ENCODE measurements at regions not wholly inside any gene's neighbourhood (a gene's known extent, or its start where the extent isn't known, plus 50 kb on each side); places are given as distances from the start of the nearest gene placed in this dataset.

DNA sequence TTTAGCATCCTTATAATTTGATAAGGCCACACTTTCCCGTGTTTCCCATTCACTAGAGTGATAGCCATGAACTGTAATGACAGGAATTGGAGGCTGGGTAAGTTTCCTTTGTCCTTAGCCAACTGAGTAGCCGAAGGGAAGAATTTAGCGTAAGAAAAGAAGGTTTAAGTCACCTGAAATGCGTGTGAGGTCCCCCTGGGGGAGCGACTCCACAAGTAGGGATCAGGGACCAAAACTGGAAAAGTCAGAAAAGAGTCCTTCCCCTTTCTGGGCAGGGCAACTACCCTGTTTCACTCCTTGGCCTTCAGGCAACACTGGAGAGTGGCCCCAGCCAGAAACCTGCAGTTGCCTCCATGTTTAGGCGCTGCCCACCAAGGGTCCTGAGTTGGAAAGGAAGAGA lies 81.6 kb upstream of the MED14 start:
- no peak for DNase-seq (ENCODE audit: low spot score)
- no peak overlapping the region for H3K27ac ChIP-seq
- TF ChIP-seq, protein P1, sequence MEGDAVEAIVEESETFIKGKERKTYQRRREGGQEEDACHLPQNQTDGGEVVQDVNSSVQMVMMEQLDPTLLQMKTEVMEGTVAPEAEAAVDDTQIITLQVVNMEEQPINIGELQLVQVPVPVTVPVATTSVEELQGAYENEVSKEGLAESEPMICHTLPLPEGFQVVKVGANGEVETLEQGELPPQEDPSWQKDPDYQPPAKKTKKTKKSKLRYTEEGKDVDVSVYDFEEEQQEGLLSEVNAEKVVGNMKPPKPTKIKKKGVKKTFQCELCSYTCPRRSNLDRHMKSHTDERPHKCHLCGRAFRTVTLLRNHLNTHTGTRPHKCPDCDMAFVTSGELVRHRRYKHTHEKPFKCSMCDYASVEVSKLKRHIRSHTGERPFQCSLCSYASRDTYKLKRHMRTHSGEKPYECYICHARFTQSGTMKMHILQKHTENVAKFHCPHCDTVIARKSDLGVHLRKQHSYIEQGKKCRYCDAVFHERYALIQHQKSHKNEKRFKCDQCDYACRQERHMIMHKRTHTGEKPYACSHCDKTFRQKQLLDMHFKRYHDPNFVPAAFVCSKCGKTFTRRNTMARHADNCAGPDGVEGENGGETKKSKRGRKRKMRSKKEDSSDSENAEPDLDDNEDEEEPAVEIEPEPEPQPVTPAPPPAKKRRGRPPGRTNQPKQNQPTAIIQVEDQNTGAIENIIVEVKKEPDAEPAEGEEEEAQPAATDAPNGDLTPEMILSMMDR (IDR thresholded peaks at IDR 0.05), result no peak
- no peak overlapping the region for H3K4me3 ChIP-seq

DNA sequence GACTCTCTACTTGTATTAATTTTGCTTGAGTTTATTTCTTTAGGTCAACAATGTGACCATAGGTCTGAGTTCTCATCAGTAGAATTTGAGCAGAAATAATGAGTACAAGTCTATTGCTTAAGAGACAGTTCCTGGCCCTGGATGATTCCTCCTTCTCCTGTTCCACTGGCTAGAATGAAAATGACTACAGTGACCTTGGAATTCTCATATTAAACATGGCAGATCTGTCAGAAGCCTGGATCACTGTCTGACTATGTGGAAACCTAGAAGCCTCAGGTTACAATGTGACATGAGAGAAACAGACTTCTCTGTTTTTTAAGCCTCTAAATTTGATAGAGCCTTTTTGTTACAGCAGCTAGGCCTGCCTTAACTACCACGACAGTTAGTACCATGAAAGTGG lies 82.9 kb upstream of the MED14 start:
- TF ChIP-seq, protein P1 (IDR thresholded peaks at IDR 0.05), result no peak
- no peak overlapping the region for H3K27ac ChIP-seq
- no peak overlapping the region for H3K4me3 ChIP-seq
- no peak for DNase-seq (ENCODE audit: low spot score)

DNA sequence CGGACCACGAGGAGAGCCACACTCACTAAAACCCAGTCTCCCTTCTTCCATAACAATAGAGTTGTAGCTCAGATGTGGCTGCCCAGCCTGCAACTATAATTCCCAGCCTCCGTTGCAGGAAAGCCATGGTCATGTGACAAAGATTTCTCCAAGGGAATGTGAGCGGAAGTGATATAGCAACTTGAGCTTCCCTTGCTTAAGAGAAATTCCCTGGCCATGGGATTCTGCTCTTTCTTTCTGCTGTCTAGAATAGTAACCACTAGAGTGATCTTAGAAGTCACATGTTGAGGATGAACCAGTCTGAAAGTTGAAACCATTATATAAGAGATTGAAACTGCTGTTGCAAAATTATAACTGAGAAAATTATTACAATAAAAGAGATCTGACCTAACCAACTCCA lies 86.4 kb upstream of the MED14 start:
- TF ChIP-seq, protein P1 (IDR thresholded peaks at IDR 0.05), result no peak
- H3K4me3 ChIP-seq, result no peak overlapping the region
- DNase-seq (ENCODE audit: low spot score), result no peak
- no peak overlapping the region for H3K27ac ChIP-seq

DNA sequence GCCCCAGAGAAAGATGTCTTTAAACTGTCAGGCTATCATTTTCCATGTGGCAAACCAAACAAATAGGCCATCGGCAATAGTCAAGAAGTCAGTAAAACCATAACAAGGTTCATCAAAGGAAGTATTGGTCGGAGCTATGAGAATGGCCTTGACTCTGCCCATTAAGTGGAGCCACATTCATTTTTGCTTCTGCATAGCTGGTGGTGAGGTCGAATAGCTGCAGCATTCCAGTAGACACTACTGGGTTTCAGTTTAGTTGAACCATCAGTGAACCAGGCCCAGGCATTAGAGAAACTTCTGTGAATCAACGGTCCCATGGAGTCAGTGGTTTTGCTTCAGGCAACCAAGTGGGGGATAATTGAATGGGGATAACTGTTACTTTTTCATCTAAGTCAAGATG lies 92.0 kb upstream of the MED14 start:
- no peak for DNase-seq (ENCODE audit: low spot score)
- TF ChIP-seq, protein P1 (IDR thresholded peaks at IDR 0.05), result no peak
- H3K27ac ChIP-seq, result no peak overlapping the region

DNA sequence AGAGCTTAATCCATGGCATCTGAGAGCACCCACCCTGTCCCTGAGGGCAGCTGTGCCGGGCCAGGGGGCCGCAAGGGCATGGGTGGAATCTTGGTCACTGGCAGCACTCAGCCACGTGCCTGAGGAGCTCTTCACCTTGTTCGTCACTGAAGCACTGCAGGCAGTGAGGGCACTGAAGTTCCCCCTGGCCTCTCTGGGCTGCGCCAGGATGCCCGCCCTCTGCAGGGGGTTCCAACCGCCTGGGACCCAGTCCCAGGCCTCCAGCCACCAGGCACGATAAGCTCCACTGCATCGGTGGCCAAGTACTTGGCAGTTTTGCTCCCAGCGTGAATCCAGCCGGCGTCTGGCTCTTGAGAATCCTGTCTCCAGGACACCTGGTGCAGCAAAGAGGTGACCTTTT lies 96.4 kb upstream of the MED14 start:
- no peak overlapping the region for H3K4me3 ChIP-seq
- DNase-seq (ENCODE audit: low spot score), result no peak
- H3K27ac ChIP-seq, result no peak overlapping the region
- TF ChIP-seq, protein P1 (IDR thresholded peaks at IDR 0.05), result no peak

More for the DNA sequence above, 92.0 kb upstream of the MED14 start:
- H3K4me3 ChIP-seq, result no peak overlapping the region

- TF ChIP-seq, protein P1 (IDR thresholded peaks at IDR 0.05), result no peak
- DNase-seq (ENCODE audit: low spot score), result no peak
- Histone ChIP-seq H3K4me3 (no peak overlapping the region), H3K27ac (no peak overlapping the region)
These were observed 97.4 kb upstream of the MED14 start for GRCh38 chrX:40832723-40833122.

DNA sequence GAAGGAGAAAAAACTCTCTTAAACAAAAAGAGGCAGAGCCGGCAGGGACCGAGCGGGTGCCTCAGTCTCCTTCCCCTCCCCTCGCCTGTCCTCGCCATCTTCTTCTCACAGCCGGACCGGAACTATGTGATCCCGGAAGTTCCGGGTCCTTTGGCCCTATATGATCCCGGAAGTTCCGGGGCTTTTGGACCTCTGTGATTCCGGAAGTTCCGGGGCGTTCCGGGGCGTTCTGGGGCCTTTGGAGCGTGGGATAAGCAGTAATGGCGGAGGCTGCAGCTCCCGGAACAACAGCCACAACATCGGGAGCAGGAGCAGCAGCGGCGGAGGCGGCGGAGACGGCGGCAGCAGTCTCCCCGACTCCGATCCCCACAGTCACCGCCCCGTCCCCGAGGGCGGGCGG lies 98.9 kb upstream of the MED14 start:
- Histone ChIP-seq H3K27ac (no peak overlapping the region), H3K4me3 (no peak overlapping the region)
- TF ChIP-seq, protein P1 (IDR thresholded peaks at IDR 0.05), result no peak
- DNase-seq (ENCODE audit: low spot score), result no peak
